SK-N-MC (cell line): ENCODE measurements at regions not wholly inside any gene's neighbourhood (a gene's known extent, or its start where the extent isn't known, plus 50 kb on each side); places are given as distances from the start of the nearest gene placed in this dataset.
A peak's percentile ranks its signal among the peaks of the same experiment; 100 is the strongest.

ENCODE experiments used
- DNase-seq: peaks from one replicate; pipeline ENCODE4 v3.0.0-alpha.2; 2011; ENCODE audit warnings: low read depth, low spot score
- H3K27ac ChIP-seq: fragments of 200-600 bp; sonication (generic); 2 replicates; pipeline ENCODE4 v1.5.1; 2016; ENCODE audit warnings: mixed run types
- H3K36me3 ChIP-seq: fragments of 200-600 bp; sonication (generic); 2 replicates; pipeline ENCODE4 v1.6.1; 2017; ENCODE audit warnings: antibody characterized with exemption, low read length, mixed read lengths; ENCODE audit not compliant: insufficient read depth
- H3K4me3 ChIP-seq: fragments of 200-600 bp; sonication (generic); 2 replicates; pipeline ENCODE4 v1.5.1; 2016
- H3K9ac ChIP-seq: fragments of 200-600 bp; sonication (generic); 2 replicates; pipeline ENCODE4 v1.8.0; 2017; ENCODE audit warnings: mixed run types, mixed read lengths; ENCODE audit not compliant: insufficient read length
- H3K9me3 ChIP-seq: fragments of 200-600 bp; sonication (generic); 2 replicates; pipeline ENCODE4 v1.6.1; 2017; ENCODE audit warnings: low read depth, mild to moderate bottlenecking, antibody characterized with exemption, low read length, moderate library complexity, mixed read lengths
- EZH2 ChIP-seq: fragments of 200-600 bp; sonication (generic); IDR thresholded peaks from one replicate; pipeline ENCODE4 v1.6.1; 2017; ENCODE audit warnings: antibody characterized with exemption
- FOXP2 ChIP-seq: optimal IDR thresholded peaks from 2 replicates; pipeline ENCODE3; 2011; ENCODE audit warnings: mild to moderate bottlenecking, moderate library complexity; ENCODE audit not compliant: insufficient read depth; ENCODE audit errors: extremely low read length, control extremely low read depth
- POLR2AphosphoS5 ChIP-seq: IDR thresholded peaks from 2 replicates; pipeline ENCODE4 v1.6.1; 2012; ENCODE audit warnings: mild to moderate bottlenecking, low read depth, low read length, borderline replicate concordance

GRCh38 chr11:79739591-79739990, 298.8 kb upstream of the TENM4 start:
- TF ChIP-seq EZH2, result no peak
- TF ChIP-seq FOXP2, result no peak
- TF ChIP-seq POLR2AphosphoS5, result no peak
- H3K4me3 ChIP-seq, result no peak overlapping the region
- H3K36me3 ChIP-seq, result no peaks in the 10 kb centered on the region
- no peak overlapping the region for H3K9ac ChIP-seq
- H3K27ac ChIP-seq, result no peak overlapping the region
- no peaks in the 10 kb centered on the region for H3K9me3 ChIP-seq
- DNase-seq, result no peak

GRCh38 chr11:79727221-79727620, 286.4 kb upstream of the TENM4 start:
- H3K9me3 ChIP-seq, result no peaks in the 10 kb centered on the region
- no peaks in the 10 kb centered on the region for H3K36me3 ChIP-seq
- TF ChIP-seq POLR2AphosphoS5 (no peak), FOXP2 (no peak), EZH2 (no peak)
- H3K9ac ChIP-seq, result no peak overlapping the region
- DNase-seq, result no peak
- no peak overlapping the region for H3K4me3 ChIP-seq
- no peak overlapping the region for H3K27ac ChIP-seq

GRCh38 chr11:79720115-79720514, 279.3 kb upstream of the TENM4 start:
- H3K27ac ChIP-seq, result no peak overlapping the region
- no peak for DNase-seq
- no peak for TF ChIP-seq FOXP2
- TF ChIP-seq EZH2, result no peak
- TF ChIP-seq POLR2AphosphoS5, result no peak
- H3K36me3 ChIP-seq, result no peaks in the 10 kb centered on the region
- H3K9ac ChIP-seq, result no peak overlapping the region
- H3K4me3 ChIP-seq, result no peak overlapping the region
- H3K9me3 ChIP-seq, result no peaks in the 10 kb centered on the region

- Histone ChIP-seq H3K27ac (no peak overlapping the region), H3K4me3 (no peak overlapping the region), H3K9ac (no peak overlapping the region), H3K36me3 (no peaks in the 10 kb centered on the region), H3K9me3 (0 out of 2 replicates have a peak, but pooled peaks cover 3% of the 10 kb centered on the region)
- DNase-seq, result peak; percentile 2
- TF ChIP-seq EZH2 (no peak), FOXP2 (no peak), POLR2AphosphoS5 (no peak)
These were observed 267.6 kb upstream of the TENM4 start for GRCh38 chr11:79708319-79708932.

- H3K9me3 ChIP-seq, result no peaks in the 10 kb centered on the region
- no peaks in the 10 kb centered on the region for H3K36me3 ChIP-seq
- no peak for DNase-seq
- no peak overlapping the region for H3K27ac ChIP-seq
- no peak overlapping the region for H3K4me3 ChIP-seq
- TF ChIP-seq FOXP2 (no peak), POLR2AphosphoS5 (no peak), EZH2 (no peak)
- H3K9ac ChIP-seq, result no peak overlapping the region
These were observed 264.8 kb upstream of the TENM4 start for GRCh38 chr11:79705648-79706047.

- no peak overlapping the region for H3K9ac ChIP-seq
- TF ChIP-seq EZH2, result no peak
- TF ChIP-seq POLR2AphosphoS5, result no peak
- no peak for TF ChIP-seq FOXP2
- no peaks in the 10 kb centered on the region for H3K9me3 ChIP-seq
- H3K4me3 ChIP-seq, result no peak overlapping the region
- H3K36me3 ChIP-seq, result no peaks in the 10 kb centered on the region
- DNase-seq, result no peak
- no peak overlapping the region for H3K27ac ChIP-seq
These were observed 261.5 kb upstream of the TENM4 start for GRCh38 chr11:79702303-79702702.

GRCh38 chr11:79699246-79699645, 258.4 kb upstream of the TENM4 start:
- H3K9me3 ChIP-seq, result no peaks in the 10 kb centered on the region

GRCh38 chr11:79697905-79698304, 257.1 kb upstream of the TENM4 start:
- Histone ChIP-seq H3K9ac (no peak overlapping the region), H3K27ac (no peak overlapping the region), H3K9me3 (no peaks in the 10 kb centered on the region), H3K36me3 (no peaks in the 10 kb centered on the region), H3K4me3 (no peak overlapping the region)
- no peak for DNase-seq
- no peak for TF ChIP-seq FOXP2
- no peak for TF ChIP-seq POLR2AphosphoS5

More at GRCh38 chr11:79699246-79699645, 258.4 kb upstream of the TENM4 start:
- TF ChIP-seq POLR2AphosphoS5, result no peak
- TF ChIP-seq EZH2, result no peak
- no peak for TF ChIP-seq FOXP2
- no peak overlapping the region for H3K27ac ChIP-seq
- H3K9ac ChIP-seq, result no peak overlapping the region
- no peaks in the 10 kb centered on the region for H3K36me3 ChIP-seq
- no peak overlapping the region for H3K4me3 ChIP-seq
- DNase-seq, result no peak

- Histone ChIP-seq H3K36me3 (no peaks in the 10 kb centered on the region), H3K9me3 (no peaks in the 10 kb centered on the region), H3K4me3 (no peak overlapping the region), H3K9ac (no peak overlapping the region), H3K27ac (no peak overlapping the region)
- no peak for TF ChIP-seq POLR2AphosphoS5
- no peak for TF ChIP-seq EZH2
- TF ChIP-seq FOXP2, result no peak
- DNase-seq, result no peak
These were observed 253.5 kb upstream of the TENM4 start for GRCh38 chr11:79694368-79694767.
